Right cardiac atrium (tissue), 5 donors: ENCODE measurements at regions not wholly inside any gene's neighbourhood (a gene's known extent, or its start where the extent isn't known, plus 50 kb on each side); places are given as distances from the start of the nearest gene placed in this dataset.
"Not testable (repeated sequence)": the region's sequence is repeated elsewhere in the genome, so short reads cannot be mapped to it uniquely, and the experiment has no call there.

ENCODE experiments used
- ATAC-seq, 2 donors: fragments of 200-7000 bp; cut with Tn5 transposase; one replicate each; pipeline versions ENCODE4 v1.8.0 to v1.9.1; 2020; ENCODE audit warnings: moderate library complexity in 2 of 2, mild to moderate bottlenecking in 1 of 2
- DNase-seq, 3 donors: peaks; one replicate each; pipeline ENCODE4 v3.0.0-alpha.2; 2020
- H3K27ac ChIP-seq: one replicate; pipeline ENCODE4 v1.5.1; 2013; ENCODE audit warnings: mild to moderate bottlenecking, low read length, control low read depth, moderate library complexity
- H3K27me3 ChIP-seq: one replicate; pipeline ENCODE4 v1.6.1; 2013; ENCODE audit not compliant: control insufficient read depth, insufficient read depth
- H3K4me1 ChIP-seq: one replicate; pipeline ENCODE4 v1.6.1; 2013; ENCODE audit warnings: low read length; ENCODE audit not compliant: control insufficient read depth, insufficient read depth
- H3K4me3 ChIP-seq: one replicate; pipeline ENCODE4 v1.5.1; 2013; ENCODE audit warnings: low read length, control low read depth
- H3K9me3 ChIP-seq: one replicate; pipeline ENCODE4 v1.6.1; 2013; ENCODE audit warnings: low read length; ENCODE audit not compliant: control insufficient read depth
- WGBS: extraction: QIAGEN DNeasy Blood & Tissue Kit; methylation state at CpG from one replicate; pipeline ENCODE4 v1.1.7; 2013; 5-methylcytosine and 5-hydroxymethylcytosine counted together
- intact Hi-C, 4 donors: fragments of 100-400 bp; cut with DNase I; formaldehyde crosslinking; loops; one replicate each; pipeline versions ENCODE4 v1.11.0 to v1.14.0; 2022 to 2023
- donor health status: healthy with polysubstance abuse.
- donor health status: DM: no; HTN: yes; CAD: no.
- donor health status: DM: no; HTN: no; CAD: no.
- donor health status: DM: no; HTN: yes; CAD: no; lungs with severe emphysema.
- donor health status: DM: yes; HTN: yes; CAD: no.

DNA sequence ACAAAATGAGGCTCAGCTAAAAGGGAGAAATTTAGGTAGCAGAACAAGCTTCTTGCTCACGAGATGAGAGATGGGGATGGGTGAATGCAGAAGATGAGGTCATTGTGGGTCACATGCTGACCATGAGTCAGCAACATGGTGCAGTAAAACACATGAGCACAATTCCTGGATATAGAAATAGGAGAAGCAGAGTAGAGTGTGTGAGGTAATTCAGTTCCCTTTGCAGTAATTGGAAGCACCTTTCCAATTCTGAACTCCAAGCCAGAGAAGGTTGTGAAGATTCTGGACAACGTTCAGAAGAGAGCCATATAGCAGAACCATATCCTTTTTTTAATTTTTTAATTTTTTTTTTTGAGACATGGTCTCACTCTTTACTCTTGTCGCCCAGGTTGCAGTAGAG lies 62.0 kb upstream of the LMNTD1 start:
- H3K4me3 ChIP-seq: no peak overlapping the region
- WGBS: 75% methylated on average over 3 of the region's 3 CpGs
- no peaks in the 10 kb centered on the region for H3K27me3 ChIP-seq
- DNase-seq (no peak), ATAC-seq (no peak)
- no peaks in the 10 kb centered on the region for H3K9me3 ChIP-seq
- H3K4me1 ChIP-seq: no peaks in the 10 kb centered on the region
- no peak overlapping the region for H3K27ac ChIP-seq
- intact Hi-C loops: no loop called here

- DNase-seq: no peak
- WGBS: 91% methylated on average over 1 of the region's 1 CpG
- H3K4me1 ChIP-seq: no peaks in the 10 kb centered on the region
- no peaks in the 10 kb centered on the region for H3K9me3 ChIP-seq
- intact Hi-C loops: no loop called here
- H3K4me3 ChIP-seq: no peak overlapping the region
- no peak for ATAC-seq
- H3K27ac ChIP-seq: no peak overlapping the region
- H3K27me3 ChIP-seq: no peaks in the 10 kb centered on the region
Observed at GRCh38 chr12:25616286-25616685, 63.2 kb upstream of the LMNTD1 start.

- no peaks in the 10 kb centered on the region for H3K9me3 ChIP-seq
- no peaks in the 10 kb centered on the region for H3K4me1 ChIP-seq
- no peak for ATAC-seq
- H3K27ac ChIP-seq: no peak overlapping the region
- no peak for DNase-seq
- WGBS: 95% methylated on average over 1 of the region's 1 CpG
- intact Hi-C loops: no loop called here
- H3K4me3 ChIP-seq: no peak overlapping the region
- H3K27me3 ChIP-seq: no peaks in the 10 kb centered on the region
Observed at GRCh38 chr12:25617991-25618390, 64.9 kb upstream of the LMNTD1 start.

DNA sequence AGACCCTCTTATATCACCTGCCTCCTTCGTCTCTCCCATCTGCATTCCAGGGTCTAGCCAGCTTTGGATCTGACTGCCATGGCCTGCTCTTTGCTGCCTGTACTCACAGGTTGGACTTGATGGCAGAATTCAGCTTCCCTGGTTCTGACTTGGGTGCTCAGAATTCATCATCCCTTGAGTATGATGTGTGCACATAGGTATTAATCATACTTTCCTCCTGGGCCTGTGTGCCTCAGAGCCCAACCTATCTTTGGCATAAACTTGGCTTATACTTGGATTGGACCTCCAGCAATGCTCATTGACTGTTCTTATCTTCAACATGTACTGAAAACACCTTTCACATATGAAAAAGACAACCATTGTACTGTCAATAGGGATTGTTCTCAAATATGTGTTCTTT lies 70.7 kb upstream of the LMNTD1 start:
- 96% methylated on average over 1 of the region's 1 CpG for WGBS
- no peak for DNase-seq
- no peaks in the 10 kb centered on the region for H3K4me1 ChIP-seq
- no peaks in the 10 kb centered on the region for H3K27me3 ChIP-seq
- no peak overlapping the region for H3K27ac ChIP-seq
- intact Hi-C loops: no loop called here
- no peaks in the 10 kb centered on the region for H3K9me3 ChIP-seq
- no peak overlapping the region for H3K4me3 ChIP-seq
- no peak for ATAC-seq

DNA sequence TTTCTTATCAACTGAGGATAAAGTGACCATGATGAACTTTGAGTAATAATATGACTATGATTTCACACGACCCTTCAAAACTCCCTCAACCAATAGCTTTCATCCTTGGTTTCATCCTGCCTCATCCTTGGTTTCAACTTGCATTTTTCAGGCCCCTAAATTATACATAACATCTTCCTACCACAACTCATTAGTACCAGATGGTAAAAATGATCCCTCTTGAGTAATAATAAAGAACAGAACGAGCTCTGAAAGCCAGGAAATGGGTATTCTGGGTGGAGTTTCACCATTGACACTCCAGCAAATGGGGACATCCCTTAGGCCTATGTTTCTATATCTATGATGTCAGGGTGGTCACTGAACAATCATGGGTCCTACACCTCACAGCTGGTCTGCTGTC lies 72.1 kb upstream of the LMNTD1 start:
- Histone ChIP-seq H3K4me1 (no peaks in the 10 kb centered on the region), H3K27ac (no peak overlapping the region), H3K9me3 (no peaks in the 10 kb centered on the region), H3K4me3 (no peak overlapping the region), H3K27me3 (no peaks in the 10 kb centered on the region)
- no peak for DNase-seq
- intact Hi-C loops: no loop called here
- no peak for ATAC-seq
- WGBS: 74% methylated on average over 2 of the region's 2 CpGs

DNA sequence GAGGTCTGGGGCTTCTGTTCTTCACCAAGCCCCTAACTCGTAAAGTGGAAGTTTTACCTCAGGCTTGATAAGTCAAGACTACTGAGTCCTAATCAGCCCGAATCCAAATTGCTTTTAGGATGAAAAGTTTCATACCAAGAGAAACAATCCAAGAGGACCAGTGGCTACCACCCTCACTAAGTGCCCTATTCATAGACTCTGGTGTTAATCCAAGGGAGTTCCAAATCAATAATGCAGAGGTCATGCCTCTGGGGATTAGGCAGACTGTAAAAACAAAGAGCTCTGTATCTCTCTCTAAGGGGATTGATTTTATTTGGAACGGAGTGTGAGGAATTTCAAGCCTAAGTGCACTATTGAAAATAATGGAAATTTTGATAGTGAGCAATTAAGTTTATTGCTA lies 76.3 kb upstream of the LMNTD1 start:
- no peak for DNase-seq
- intact Hi-C loops: no loop called here
- H3K27me3 ChIP-seq: no peaks in the 10 kb centered on the region

DNA sequence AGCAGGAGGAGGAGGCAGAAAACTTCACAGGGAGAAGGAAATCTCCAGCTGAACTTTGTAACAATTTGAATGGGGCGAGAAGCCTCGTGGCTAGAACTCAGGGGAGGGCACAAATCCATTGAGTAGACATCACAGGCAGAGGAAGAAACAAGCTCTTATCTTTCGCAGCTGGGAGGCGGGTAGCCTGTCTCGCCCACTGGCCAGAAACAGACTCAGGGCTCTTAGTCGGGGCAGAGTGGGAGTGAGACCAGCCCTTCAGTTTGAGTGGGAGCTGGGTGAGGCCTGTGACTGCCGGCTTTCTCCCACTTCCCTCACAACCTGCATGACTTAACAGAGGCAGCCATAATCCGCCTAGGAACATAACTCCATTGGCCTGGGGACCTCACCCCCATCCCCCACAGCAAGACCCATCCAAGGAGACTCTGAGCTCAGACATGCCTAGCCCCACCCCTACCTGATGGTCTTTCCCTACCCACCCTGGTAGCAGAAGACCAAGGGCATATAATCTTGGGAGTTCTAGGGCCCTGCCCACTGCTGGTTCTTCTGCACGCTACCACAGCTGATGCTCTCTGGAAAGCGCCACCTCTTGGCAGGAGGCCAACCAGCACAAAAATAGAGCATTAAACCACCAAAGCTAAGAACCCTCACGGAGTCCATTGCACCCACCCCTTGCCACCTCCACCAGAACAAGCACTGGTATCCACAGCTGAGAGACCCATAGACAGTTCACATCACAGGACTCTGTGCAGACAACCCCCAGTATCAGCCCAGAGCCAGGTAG lies 77.8 kb upstream of the LMNTD1 start:
- H3K9me3 ChIP-seq, H3K27ac ChIP-seq, intact Hi-C loops, ATAC-seq, H3K4me3 ChIP-seq, H3K27me3 ChIP-seq, H3K4me1 ChIP-seq, DNase-seq: not testable (repeated sequence)
- 54% methylated on average over 11 of the region's 11 CpGs for WGBS

More for the DNA sequence above, 76.3 kb upstream of the LMNTD1 start:
- no peaks in the 10 kb centered on the region for H3K9me3 ChIP-seq
- H3K4me1 ChIP-seq: no peaks in the 10 kb centered on the region
- no peak for ATAC-seq
- H3K27ac ChIP-seq: no peak overlapping the region
- 76% methylated on average over 3 of the region's 3 CpGs for WGBS
- no peak overlapping the region for H3K4me3 ChIP-seq

GRCh38 chr12:25633149-25633548 lies 80.1 kb upstream of the LMNTD1 start:
- H3K27ac ChIP-seq, ATAC-seq, H3K4me3 ChIP-seq, DNase-seq, H3K27me3 ChIP-seq, H3K9me3 ChIP-seq, intact Hi-C loops, H3K4me1 ChIP-seq: not testable (repeated sequence)
- WGBS: 90% methylated on average over 1 of the region's 1 CpG

- H3K27ac ChIP-seq: no peak overlapping the region
- no peak overlapping the region for H3K4me3 ChIP-seq
- no peaks in the 10 kb centered on the region for H3K9me3 ChIP-seq
- H3K4me1 ChIP-seq: no peaks in the 10 kb centered on the region
- intact Hi-C loops: no loop called here
- H3K27me3 ChIP-seq: no peaks in the 10 kb centered on the region
- no peak for DNase-seq
- no peak for ATAC-seq
Observed at GRCh38 chr12:25637752-25638151, 84.7 kb upstream of the LMNTD1 start.

DNA sequence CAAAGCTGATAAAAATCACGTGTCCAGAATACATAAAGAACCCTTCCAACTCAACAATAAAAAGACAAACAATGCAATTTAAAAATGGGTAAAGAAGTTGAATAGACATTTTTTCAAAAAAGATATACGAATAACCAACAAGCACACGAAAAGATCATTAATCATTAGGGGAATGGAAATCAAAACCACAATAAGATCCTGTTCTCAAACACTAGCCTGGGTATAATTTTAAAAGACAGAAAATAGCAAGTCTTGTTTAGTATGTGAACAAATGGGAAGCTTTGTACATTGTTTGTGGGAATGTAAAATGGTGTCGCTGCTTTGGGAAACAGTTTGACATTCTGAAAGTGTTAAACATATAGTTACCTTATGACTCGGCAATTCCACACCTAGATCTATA lies 86.3 kb upstream of the LMNTD1 start:
- ATAC-seq: no peak
- no peaks in the 10 kb centered on the region for H3K27me3 ChIP-seq
- no peaks in the 10 kb centered on the region for H3K9me3 ChIP-seq
- intact Hi-C loops: no loop called here
- no peak for DNase-seq
- H3K4me1 ChIP-seq: no peaks in the 10 kb centered on the region
- WGBS: 82% methylated on average over 5 of the region's 5 CpGs
- no peak overlapping the region for H3K4me3 ChIP-seq
- no peak overlapping the region for H3K27ac ChIP-seq

- Histone ChIP-seq H3K4me1 (no peaks in the 10 kb centered on the region), H3K27me3 (no peaks in the 10 kb centered on the region), H3K9me3 (no peaks in the 10 kb centered on the region), H3K27ac (no peak overlapping the region), H3K4me3 (no peak overlapping the region)
- DNase-seq (no peak), ATAC-seq (no peak)
- 54% methylated on average over 3 of the region's 3 CpGs for WGBS
- intact Hi-C loops: no loop called here
Observed at GRCh38 chr12:25644979-25645378, 91.9 kb upstream of the LMNTD1 start.

GRCh38 chr12:25645427-25645826 lies 92.3 kb upstream of the LMNTD1 start:
- Histone ChIP-seq H3K4me3 (no peak overlapping the region), H3K27ac (no peak overlapping the region), H3K27me3 (no peaks in the 10 kb centered on the region), H3K4me1 (no peaks in the 10 kb centered on the region), H3K9me3 (no peaks in the 10 kb centered on the region)
- WGBS: 62% methylated on average over 4 of the region's 4 CpGs
- intact Hi-C loops: no loop called here
- ATAC-seq (no peak), DNase-seq (no peak)
